ENCODE measurements at regions not wholly inside any gene's neighbourhood (a gene's known extent, or its start where the extent isn't known, plus 50 kb on each side); places are given as distances from the start of the nearest gene placed in this dataset.

- no peak overlapping the region for H3K4me3 ChIP-seq (ENCODE audit: low read depth, low read length)
- TF ChIP-seq CTCF (IDR thresholded peaks at IDR 0.05; ENCODE audit: low read depth, low read length): no peak
These were observed 306.5 kb downstream of the IL20RB start for GRCh38 chr3:137264071-137264820.

GRCh38 chr3:137264843-137265330 is 307.1 kb downstream of the IL20RB start:
- TF ChIP-seq CTCF (IDR thresholded peaks at IDR 0.05; ENCODE audit: low read depth, low read length): no peak
- no peak overlapping the region for H3K4me3 ChIP-seq (ENCODE audit: low read depth, low read length)

DNA sequence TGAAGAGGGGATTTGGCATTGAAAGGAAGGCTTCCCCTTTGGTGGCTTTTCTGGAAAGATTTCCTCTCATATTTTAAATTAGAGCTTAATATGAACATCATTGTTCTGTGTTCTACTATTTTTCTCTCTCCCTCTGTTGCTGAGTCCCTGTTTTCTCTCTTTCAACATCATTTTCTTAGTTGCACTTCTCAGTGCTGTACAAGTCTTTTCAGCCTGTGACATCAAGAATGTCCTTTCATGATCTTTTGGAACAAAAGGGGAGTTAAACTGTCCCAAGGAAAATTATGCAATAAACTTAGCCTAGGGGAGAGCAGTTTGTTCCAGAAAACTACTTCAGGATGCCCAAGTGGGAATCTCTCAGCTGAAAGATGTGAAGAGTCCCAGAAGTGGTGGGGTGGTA is 325.1 kb downstream of the IL20RB start:
- TF ChIP-seq CTCF (IDR thresholded peaks at IDR 0.05; ENCODE audit: low read depth, low read length): no peak
- H3K4me3 ChIP-seq (ENCODE audit: low read depth, low read length): no peak overlapping the region

- no peak for TF ChIP-seq CTCF (IDR thresholded peaks at IDR 0.05; ENCODE audit: low read depth, low read length)
- no peak overlapping the region for H3K4me3 ChIP-seq (ENCODE audit: low read depth, low read length)
These were observed 328.1 kb downstream of the IL20RB start for GRCh38 chr3:137285924-137286323.

GRCh38 chr3:137293086-137293485 is 335.3 kb downstream of the IL20RB start:
- no peak for TF ChIP-seq CTCF (IDR thresholded peaks at IDR 0.05; ENCODE audit: low read depth, low read length)
- H3K4me3 ChIP-seq (ENCODE audit: low read depth, low read length): no peak overlapping the region

GRCh38 chr3:137294139-137294538 is 336.4 kb downstream of the IL20RB start:
- H3K4me3 ChIP-seq (ENCODE audit: low read depth, low read length): no peak overlapping the region
- no peak for TF ChIP-seq CTCF (IDR thresholded peaks at IDR 0.05; ENCODE audit: low read depth, low read length)

- H3K4me3 ChIP-seq (ENCODE audit: low read depth, low read length): no peak overlapping the region
- TF ChIP-seq CTCF (IDR thresholded peaks at IDR 0.05; ENCODE audit: low read depth, low read length): no peak
These were observed 337.1 kb downstream of the IL20RB start for GRCh38 chr3:137294839-137295238.
